ENCODE measurements at regions not wholly inside any gene's neighbourhood (a gene's known extent, or its start where the extent isn't known, plus 50 kb on each side); places are given as distances from the start of the nearest gene placed in this dataset.

DNA sequence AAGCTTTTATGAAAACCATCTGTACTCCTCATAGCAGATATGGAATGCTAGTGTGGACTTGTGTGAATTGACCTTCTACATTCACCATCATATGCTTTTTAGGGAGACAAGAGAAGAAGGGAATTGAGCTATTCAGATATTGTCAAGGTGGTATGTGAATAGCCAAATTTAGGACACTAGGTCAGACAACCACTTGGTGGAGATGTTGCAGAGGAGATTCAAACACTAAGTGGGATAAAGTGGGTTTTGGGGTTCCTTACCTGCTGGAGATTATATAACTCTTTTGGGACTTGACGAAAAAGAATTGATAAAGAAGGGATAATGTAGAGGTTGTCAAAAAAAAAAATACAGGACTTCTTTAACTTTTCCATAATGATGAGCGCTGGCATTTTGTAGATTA lies 231.8 kb upstream of the THRB start:
- H3K4me3 ChIP-seq (ENCODE audit: low read depth, low read length) = no peak overlapping the region
- in situ Hi-C loops (cut with HindIII; ENCODE audit: low sequenced_read_pairs) = no loop called here
- DNase-seq (ENCODE audit: low read depth, low spot score) = no peak
- TF ChIP-seq CTCF (IDR thresholded peaks at IDR 0.05; ENCODE audit: low read depth, low read length) = no peak

DNA sequence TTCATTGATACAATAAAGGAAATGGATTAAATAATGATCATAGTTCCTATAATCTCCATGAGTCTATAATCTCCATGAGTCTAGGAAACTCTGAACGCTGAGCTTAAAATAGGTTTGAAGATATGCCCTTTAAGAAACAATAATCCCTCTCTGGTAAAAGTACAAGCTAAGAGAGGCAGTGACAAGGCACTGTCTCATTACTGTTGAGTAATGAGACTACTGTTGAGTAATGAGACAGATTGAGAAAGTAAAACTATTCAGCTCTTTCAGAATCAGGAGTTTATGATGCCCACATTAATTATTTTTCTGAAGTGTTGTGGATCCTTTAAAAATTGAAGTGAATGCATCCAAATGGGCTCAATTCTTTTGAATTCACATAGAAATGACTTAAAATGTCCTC lies 235.5 kb upstream of the THRB start:
- DNase-seq (ENCODE audit: low read depth, low spot score) = no peak
- in situ Hi-C loops (cut with HindIII; ENCODE audit: low sequenced_read_pairs) = no loop called here
- H3K4me3 ChIP-seq (ENCODE audit: low read depth, low read length) = no peak overlapping the region
- no peak for TF ChIP-seq CTCF (IDR thresholded peaks at IDR 0.05; ENCODE audit: low read depth, low read length)

DNA sequence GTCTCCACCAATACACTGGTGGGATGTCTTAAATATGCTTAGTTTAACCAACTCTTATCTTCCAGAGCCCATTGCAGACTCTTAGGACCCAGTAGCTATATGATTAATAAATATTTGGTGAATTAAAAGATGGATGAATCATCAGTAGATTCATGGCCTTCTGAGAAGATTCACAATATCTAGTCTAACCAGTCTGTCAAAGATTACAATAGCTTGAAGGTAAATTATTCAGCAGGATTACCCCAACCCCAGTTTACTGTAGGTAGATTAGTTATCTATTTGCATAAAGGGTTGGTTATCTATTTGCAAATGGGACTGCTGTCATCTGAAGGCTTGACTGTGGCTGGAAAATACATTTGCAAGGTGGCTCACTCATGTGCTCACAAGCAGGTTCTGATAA lies 239.4 kb upstream of the THRB start:
- no peak overlapping the region for H3K4me3 ChIP-seq (ENCODE audit: low read depth, low read length)
- DNase-seq (ENCODE audit: low read depth, low spot score) = no peak
- in situ Hi-C loops (cut with HindIII; ENCODE audit: low sequenced_read_pairs) = no loop called here
- TF ChIP-seq CTCF (IDR thresholded peaks at IDR 0.05; ENCODE audit: low read depth, low read length) = no peak

- no peak for DNase-seq (ENCODE audit: low read depth, low spot score)
- no peak for TF ChIP-seq CTCF (IDR thresholded peaks at IDR 0.05; ENCODE audit: low read depth, low read length)
- H3K4me3 ChIP-seq (ENCODE audit: low read depth, low read length) = no peak overlapping the region
- in situ Hi-C loops (cut with HindIII; ENCODE audit: low sequenced_read_pairs) = no loop called here
Measured at GRCh38 chr3:24736701-24737100, 242.1 kb upstream of the THRB start.

DNA sequence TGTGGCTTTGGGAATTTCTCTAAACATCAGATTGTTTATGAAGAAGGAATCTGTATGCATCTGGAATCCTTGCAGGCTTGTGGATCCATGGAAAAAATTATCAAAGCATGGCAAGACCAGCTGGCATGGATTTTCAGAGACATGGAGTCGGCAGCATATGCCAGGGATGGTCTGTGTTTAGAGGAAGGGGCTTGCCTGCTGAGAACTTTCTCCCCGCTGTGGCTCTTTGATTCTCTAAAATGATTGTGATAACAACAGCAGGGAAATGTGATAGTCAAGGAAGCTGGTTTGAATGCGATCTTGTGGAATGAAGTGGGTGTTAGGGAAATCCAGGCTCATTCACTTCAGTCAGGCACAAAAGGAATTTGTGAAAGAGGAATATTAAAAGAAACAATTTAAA lies 245.7 kb upstream of the THRB start:
- TF ChIP-seq CTCF (IDR thresholded peaks at IDR 0.05; ENCODE audit: low read depth, low read length) = no peak
- in situ Hi-C loops (cut with HindIII; ENCODE audit: low sequenced_read_pairs) = no loop called here
- DNase-seq (ENCODE audit: low read depth, low spot score) = no peak
- H3K4me3 ChIP-seq (ENCODE audit: low read depth, low read length) = no peak overlapping the region

DNA sequence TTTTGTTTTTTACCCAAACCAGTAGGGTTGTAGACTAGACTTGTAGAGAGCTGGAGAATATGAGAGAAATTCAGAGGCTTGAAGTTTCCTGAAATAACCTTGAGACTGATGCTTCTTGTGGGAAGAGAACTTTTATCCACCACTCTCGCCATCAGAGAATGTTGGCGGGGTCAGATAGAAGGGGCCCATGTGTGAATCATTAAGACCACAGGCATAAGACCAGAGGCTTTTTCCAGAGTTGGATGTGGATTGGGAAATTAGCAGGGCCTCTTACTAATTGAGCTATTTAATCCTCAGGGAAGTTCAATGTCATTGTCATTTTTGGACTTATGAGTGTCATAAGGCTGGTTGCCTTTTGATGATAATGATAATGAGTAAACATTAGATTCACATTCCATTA lies 246.9 kb upstream of the THRB start:
- DNase-seq (ENCODE audit: low read depth, low spot score) = no peak
- H3K4me3 ChIP-seq (ENCODE audit: low read depth, low read length) = no peak overlapping the region
- TF ChIP-seq CTCF (IDR thresholded peaks at IDR 0.05; ENCODE audit: low read depth, low read length) = no peak
- in situ Hi-C loops (cut with HindIII; ENCODE audit: low sequenced_read_pairs) = no loop called here

- in situ Hi-C loops (cut with HindIII; ENCODE audit: low sequenced_read_pairs) = no loop called here
- no peak for DNase-seq (ENCODE audit: low read depth, low spot score)
- no peak overlapping the region for H3K4me3 ChIP-seq (ENCODE audit: low read depth, low read length)
- TF ChIP-seq CTCF (IDR thresholded peaks at IDR 0.05; ENCODE audit: low read depth, low read length) = no peak
Measured at GRCh38 chr3:24748520-24748919, 253.9 kb upstream of the THRB start.

All from astrocyte of the spinal cord (primary cell).